Neural progenitor cell (in vitro differentiated cells): ENCODE measurements at regions not wholly inside any gene's neighbourhood (a gene's known extent, or its start where the extent isn't known, plus 50 kb on each side); places are given as distances from the start of the nearest gene placed in this dataset.

Experiments used
- CTCF ChIP-seq: fragments of 200-600 bp; sonication (generic); IDR thresholded peaks from 2 replicates; pipeline ENCODE4 v1.5.1; 2017; ENCODE audit warnings: antibody characterized with exemption, mild to moderate bottlenecking
- EZH2 ChIP-seq: fragments of 200-600 bp; sonication (generic); IDR thresholded peaks from 2 replicates; pipeline ENCODE4 v1.6.1; 2017; ENCODE audit warnings: antibody characterized with exemption, mild to moderate bottlenecking, moderate library complexity
- EZH2phosphoT487 ChIP-seq: fragments of 200-600 bp; sonication (generic); IDR thresholded peaks from 2 replicates; pipeline ENCODE4 v1.6.1; 2017; ENCODE audit warnings: antibody characterized with exemption

- TF ChIP-seq CTCF (no peak), EZH2 (no peak), EZH2phosphoT487 (no peak)
Measured at GRCh38 chr6:56808871-56809359, 146.0 kb upstream of the BEND6 start.
